PC-3 (cell line): ENCODE measurements at regions not wholly inside any gene's neighbourhood (a gene's known extent, or its start where the extent isn't known, plus 50 kb on each side); places are given as distances from the start of the nearest gene placed in this dataset.

Source experiments
- ATAC-seq: fragments of 200-7000 bp; cut with Tn5 transposase; 2 replicates; pipeline ENCODE4 v1.9.1; 2020; ENCODE audit warnings: mild to moderate bottlenecking, moderate library complexity
- BruUV-seq: library from RNA; stranded (reverse); fragments of 400-500 nt; replicated peaks from 2 replicates; lab custom pipeline; 2021; lab: Mats Ljungman, UMichigan
- CTCF ChIA-PET: fragments of 300-600 bp; sonication (Branson Sonifier 250); formaldehyde crosslinking; loops from one replicate; lab custom pipeline; 2022; ENCODE audit warnings: antibody characterized with exemption; lab: Charles Lee
- POLR2A ChIA-PET: fragments of 300-600 bp; sonication (Branson Sonifier 250); formaldehyde crosslinking; loops from one replicate; lab custom pipeline; 2022; ENCODE audit warnings: antibody characterized with exemption; ENCODE audit not compliant: unreplicated experiment; lab: Charles Lee
- DNase-seq: peaks from one replicate; pipeline ENCODE4 v3.0.0-alpha.2; 2015
- H2AFZ ChIP-seq: fragments of 300-600 bp; sonication (generic); 2 replicates; pipeline ENCODE4 v1.6.0; 2016; ENCODE audit warnings: antibody characterized with exemption, low read length
- H3F3A ChIP-seq: fragments of 300-600 bp; sonication (generic); one replicate; pipeline ENCODE4 v1.6.0; 2017; ENCODE audit warnings: antibody characterized with exemption, low read length, control low read depth, mild to moderate bottlenecking; ENCODE audit not compliant: unreplicated experiment
- H3K27ac ChIP-seq: fragments of 300-600 bp; sonication (generic); 2 replicates; pipeline ENCODE4 v1.5.1; 2016; ENCODE audit warnings: mild to moderate bottlenecking, low read length
- H3K27me3 ChIP-seq: fragments of 300-600 bp; sonication (generic); 2 replicates; pipeline ENCODE4 v1.6.1; 2016; ENCODE audit warnings: low read length, mixed read lengths
- H3K36me3 ChIP-seq: fragments of 300-600 bp; sonication (generic); 2 replicates; pipeline ENCODE4 v1.6.1; 2016; ENCODE audit warnings: low read depth, mixed run types, low read length, mixed read lengths
- H3K4me1 ChIP-seq: fragments of 300-600 bp; sonication (generic); 2 replicates; pipeline ENCODE4 v1.5.1; 2016; ENCODE audit warnings: low read length; ENCODE audit not compliant: insufficient read depth
- H3K4me2 ChIP-seq: fragments of 300-600 bp; sonication (generic); 2 replicates; pipeline ENCODE4 v1.6.0; 2016; ENCODE audit warnings: low read length
- H3K4me3 ChIP-seq: fragments of 300-600 bp; sonication (generic); 2 replicates; pipeline ENCODE4 v1.5.1; 2016; ENCODE audit warnings: mild to moderate bottlenecking, low read length, mixed read lengths
- H3K79me2 ChIP-seq: fragments of 300-600 bp; sonication (generic); 2 replicates; pipeline ENCODE4 v1.6.1; 2017; ENCODE audit warnings: low read length, mixed read lengths
- H3K9ac ChIP-seq: fragments of 300-600 bp; sonication (generic); 2 replicates; pipeline ENCODE4 v1.6.0; 2016; ENCODE audit warnings: mild to moderate bottlenecking, low read length
- H3K9me2 ChIP-seq: fragments of 300-600 bp; sonication (generic); replicated peaks from 2 replicates; pipeline ENCODE4 v1.6.1; 2016; ENCODE audit warnings: mixed run types, low read length, mixed read lengths
- H3K9me3 ChIP-seq: fragments of 300-600 bp; sonication (generic); 2 replicates; pipeline ENCODE4 v1.6.1; 2016; ENCODE audit warnings: low read length, mixed read lengths
- H4K20me1 ChIP-seq: fragments of 300-600 bp; sonication (generic); 2 replicates; pipeline ENCODE4 v1.6.1; 2016; ENCODE audit warnings: low read length, mixed read lengths
- CTCF ChIP-seq: fragments of 300-600 bp; sonication (generic); conservative IDR thresholded peaks from 2 replicates; pipeline ENCODE4 v1.5.1; 2017; ENCODE audit warnings: antibody characterized with exemption, low read depth, mild to moderate bottlenecking, low read length
- EZH2 ChIP-seq: fragments of 300-600 bp; sonication (generic); IDR thresholded peaks from one replicate; pipeline ENCODE4 v1.6.1; 2017; ENCODE audit warnings: antibody characterized with exemption, mild to moderate bottlenecking, low read length; ENCODE audit not compliant: unreplicated experiment
- EZH2phosphoT487 ChIP-seq: fragments of 300-600 bp; sonication (generic); IDR thresholded peaks from 2 replicates; pipeline ENCODE4 v1.6.1; 2018; ENCODE audit warnings: mild to moderate bottlenecking, antibody characterized with exemption, low read length, borderline replicate concordance
- intact Hi-C: fragments of 100-400 bp; cut with micrococcal nuclease; formaldehyde crosslinking; loops from 2 replicates; pipeline ENCODE4 v1.9.0; 2023

GRCh38 chr9:32877639-32878217 lies 94.4 kb downstream of the TMEM215 start:
- no peak overlapping the region for H3K4me2 ChIP-seq
- intact Hi-C loops = no loop called here
- CTCF ChIA-PET = no interaction called here

GRCh38 chr9:32879335-32879734 lies 96.0 kb downstream of the TMEM215 start:
- CTCF ChIA-PET = no interaction called here
- no peak overlapping the region for H3K4me3 ChIP-seq
- H3K4me1 ChIP-seq = no peaks in the 10 kb centered on the region

More at GRCh38 chr9:32877639-32878217, 94.4 kb downstream of the TMEM215 start:
- TF ChIP-seq CTCF (no peak), EZH2 (no peak), EZH2phosphoT487 (no peak)
- no peak overlapping the region for H3K4me3 ChIP-seq
- no peaks in the 10 kb centered on the region for H3F3A ChIP-seq
- ATAC-seq (no peak), DNase-seq (no peak)
- no peak overlapping the region for H2AFZ ChIP-seq
- no peaks in the 10 kb centered on the region for H3K79me2 ChIP-seq
- H3K36me3 ChIP-seq = no peaks in the 10 kb centered on the region
- BruUV-seq = no TSS peak
- POLR2A ChIA-PET = no interaction called here
- no peaks in the 10 kb centered on the region for H4K20me1 ChIP-seq
- no peak overlapping the region for H3K9ac ChIP-seq
- no peaks in the 10 kb centered on the region for H3K4me1 ChIP-seq
- no peak overlapping the region for H3K27ac ChIP-seq
- no peaks in the 10 kb centered on the region for H3K9me3 ChIP-seq
- H3K27me3 ChIP-seq = peaks cover 7% of the 10 kb centered on the region; the same call in 1 of the 2 replicates
- H3K9me2 ChIP-seq = no peaks in the 10 kb centered on the region

More at GRCh38 chr9:32879335-32879734, 96.0 kb downstream of the TMEM215 start:
- Histone ChIP-seq H3K27ac (no peak overlapping the region), H3K36me3 (no peaks in the 10 kb centered on the region), H3K27me3 (no peaks in the 10 kb centered on the region), H3K9me3 (no peaks in the 10 kb centered on the region), H4K20me1 (no peaks in the 10 kb centered on the region), H2AFZ (no peak overlapping the region), H3K9me2 (no peaks in the 10 kb centered on the region), H3K4me2 (no peak overlapping the region), H3F3A (no peaks in the 10 kb centered on the region), H3K79me2 (no peaks in the 10 kb centered on the region), H3K9ac (no peak overlapping the region)
- intact Hi-C loops = no loop called here
- no TSS peak for BruUV-seq
- DNase-seq = no peak
- POLR2A ChIA-PET = no interaction called here
- no peak for ATAC-seq
- TF ChIP-seq EZH2 = no peak
- TF ChIP-seq EZH2phosphoT487 = no peak
- no peak for TF ChIP-seq CTCF
